Breast epithelium (tissue), 3 donors: ENCODE measurements at regions not wholly inside any gene's neighbourhood (a gene's known extent, or its start where the extent isn't known, plus 50 kb on each side); places are given as distances from the start of the nearest gene placed in this dataset.

ENCODE experiments used
- CTCF ChIP-seq, 3 donors: fragments of 450-650 bp; IDR thresholded peaks; one replicate each; pipeline ENCODE4 v1.5.1; 2016 to 2017; ENCODE audit warnings: antibody characterized with exemption in 3 of 3, mild to moderate bottlenecking in 3 of 3, moderate library complexity in 3 of 3
- POLR2A ChIP-seq: fragments of 450-650 bp; IDR thresholded peaks from one replicate; pipeline ENCODE4 v1.6.1; 2016; ENCODE audit warnings: antibody characterized with exemption, mild to moderate bottlenecking, moderate library complexity
- POLR2AphosphoS5 ChIP-seq, 3 donors: sonication (generic); formaldehyde crosslinking; IDR thresholded peaks; one replicate each; pipeline ENCODE4 v1.6.1; 2017; ENCODE audit warnings: antibody characterized with exemption in 3 of 3

GRCh38 chr3:35081899-35082298 lies 557.4 kb upstream of the ARPP21 start:
- TF ChIP-seq CTCF (IDR thresholded peaks at IDR 0.05) (no peak), POLR2AphosphoS5 (IDR thresholded peaks at IDR 0.05) (no peak), POLR2A (no peak)
